ENCODE measurements at regions not wholly inside any gene's neighbourhood (a gene's known extent, or its start where the extent isn't known, plus 50 kb on each side); places are given as distances from the start of the nearest gene placed in this dataset.

DNA sequence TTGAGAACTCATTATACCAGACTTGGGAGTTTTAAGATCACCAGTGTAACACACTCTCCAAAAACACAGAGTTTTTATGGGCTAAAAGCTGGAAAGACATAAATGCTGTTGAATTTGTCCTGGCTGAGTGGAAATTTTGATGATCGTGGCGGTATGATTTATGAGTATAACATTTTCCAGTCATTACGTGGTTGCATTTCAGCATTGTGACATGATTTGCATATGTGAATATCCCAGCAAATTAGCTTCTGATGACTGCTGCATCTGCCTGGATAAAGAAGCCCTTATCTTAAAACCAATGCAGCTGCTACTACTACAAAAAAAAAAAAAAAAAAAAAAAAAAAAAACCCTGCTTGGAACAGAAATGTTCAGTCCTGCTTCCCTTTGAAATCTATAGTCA is 850.9 kb downstream of the TFAP2A start:
- FAIRE-seq: no peak

DNA sequence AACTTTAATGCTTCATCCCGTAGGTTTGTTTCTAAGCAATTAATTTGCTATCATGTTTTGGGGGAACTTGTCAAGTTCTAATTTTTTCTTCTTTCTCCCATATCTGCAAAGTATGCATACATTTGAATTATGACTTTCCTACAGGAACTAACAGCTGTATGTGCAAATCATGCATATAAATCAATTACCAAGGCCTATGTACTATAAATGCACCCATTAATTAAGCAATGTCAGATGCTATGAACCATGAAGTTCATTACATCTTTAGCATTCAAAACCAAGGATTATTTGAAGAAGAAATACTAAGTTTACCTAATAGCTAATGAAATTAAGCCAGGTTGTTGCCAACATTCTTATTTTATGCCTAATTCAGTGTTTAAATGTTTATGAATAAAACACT is 851.3 kb downstream of the TFAP2A start:
- no peak for FAIRE-seq

DNA sequence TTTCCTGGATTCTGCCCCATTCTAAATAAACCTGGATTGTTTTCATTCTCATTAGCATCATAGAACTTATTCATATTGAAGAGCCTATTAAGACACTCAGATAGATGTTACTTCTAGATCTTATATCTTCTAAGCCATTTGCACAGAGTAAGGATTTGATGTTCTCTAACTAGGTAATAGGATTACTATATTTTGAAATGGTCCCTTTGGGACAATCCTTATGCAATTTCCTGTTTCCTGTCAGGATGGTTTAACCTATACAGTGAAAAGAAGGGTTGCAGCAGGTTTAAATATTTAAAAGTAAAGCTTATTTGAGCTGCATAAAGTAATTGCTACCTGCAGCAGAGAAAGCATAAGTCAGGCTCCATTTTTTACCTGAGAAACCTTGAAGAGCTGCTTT is 860.1 kb downstream of the TFAP2A start:
- no peak for FAIRE-seq

DNA sequence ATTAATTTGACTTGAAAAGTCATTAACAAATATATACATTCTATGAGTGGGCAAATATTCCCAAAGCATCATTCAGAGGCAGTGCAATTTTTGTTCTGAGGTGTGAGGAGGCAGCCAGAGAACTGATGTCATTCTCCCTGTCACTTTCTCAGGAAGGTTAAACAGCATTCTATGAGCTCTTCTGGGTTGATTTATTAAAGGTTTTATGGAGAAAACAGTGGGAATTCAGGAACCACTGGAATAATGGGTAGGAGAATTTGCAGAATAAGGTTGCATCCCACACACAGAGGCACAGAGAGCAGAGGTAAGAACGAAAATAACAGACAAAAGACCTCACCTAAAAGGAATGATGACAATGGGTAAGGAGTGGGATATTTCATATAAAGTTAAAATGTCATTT is 860.6 kb downstream of the TFAP2A start:
- no peak for FAIRE-seq

DNA sequence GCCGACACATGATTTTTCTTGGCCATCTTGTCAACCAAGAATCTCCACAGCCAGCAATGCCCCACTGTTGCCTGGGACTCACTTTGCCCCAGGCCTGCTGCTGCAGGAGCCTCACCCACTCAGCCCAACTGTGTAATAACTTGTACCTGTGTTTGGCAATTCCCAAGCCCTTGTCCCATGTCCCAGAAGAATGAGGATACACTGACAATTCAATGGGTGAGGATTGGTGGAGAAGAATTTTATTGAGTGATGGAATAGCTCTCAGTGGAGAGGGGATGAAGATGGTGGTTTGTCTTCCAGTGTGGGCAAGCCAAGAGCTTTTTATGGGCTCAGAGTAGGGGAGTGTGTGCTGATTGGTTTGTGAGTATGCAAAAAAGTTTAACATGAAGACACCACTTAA is 861.9 kb downstream of the TFAP2A start:
- no peak for FAIRE-seq

DNA sequence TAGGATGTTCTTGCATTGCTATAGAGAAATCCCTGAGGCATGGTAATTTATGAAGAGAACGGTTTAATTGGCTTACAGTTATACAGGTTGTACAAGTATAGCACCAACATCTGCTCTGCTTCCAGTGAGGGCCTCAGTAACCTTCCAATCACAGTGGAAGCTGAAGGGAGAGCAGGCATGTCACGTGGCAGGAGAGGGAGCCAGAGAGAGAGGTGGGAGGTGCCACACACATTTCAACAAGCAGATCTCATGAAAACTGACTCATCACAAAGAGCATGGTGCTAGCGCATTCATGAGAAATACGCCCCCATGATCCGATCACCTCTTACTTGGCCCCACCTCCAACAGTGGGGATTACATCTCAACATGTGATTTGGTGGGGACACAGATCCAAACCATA is 871.2 kb downstream of the TFAP2A start:
- FAIRE-seq: no peak

DNA sequence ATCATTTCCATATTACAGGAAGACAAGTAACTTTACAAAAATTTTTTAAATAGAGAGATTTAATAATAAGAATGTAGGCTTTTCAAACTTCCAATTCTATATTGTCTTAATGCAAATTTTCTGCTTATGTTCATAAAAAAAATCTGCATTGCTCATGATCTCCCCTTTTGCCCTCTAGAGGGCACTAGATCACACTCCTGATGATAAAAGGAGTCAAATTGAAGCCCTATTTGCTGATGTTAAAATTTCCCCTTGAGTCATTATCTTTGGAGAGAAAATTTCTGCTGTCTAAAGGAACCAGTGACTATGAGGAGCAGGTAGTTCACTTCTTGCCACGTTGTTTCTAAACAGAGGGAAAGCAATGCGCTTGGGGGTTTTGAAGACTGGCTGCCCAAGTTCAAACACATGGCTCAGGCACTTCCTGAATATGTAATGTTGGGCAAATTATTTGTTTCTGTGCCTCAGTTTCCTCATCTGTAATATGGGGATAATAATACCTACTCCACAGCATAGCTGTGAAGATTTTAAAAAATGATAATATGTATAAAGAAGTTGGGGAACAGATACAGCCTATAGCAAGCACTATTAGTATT is 874.2 kb downstream of the TFAP2A start:
- peak; percentile 83 for FAIRE-seq

DNA sequence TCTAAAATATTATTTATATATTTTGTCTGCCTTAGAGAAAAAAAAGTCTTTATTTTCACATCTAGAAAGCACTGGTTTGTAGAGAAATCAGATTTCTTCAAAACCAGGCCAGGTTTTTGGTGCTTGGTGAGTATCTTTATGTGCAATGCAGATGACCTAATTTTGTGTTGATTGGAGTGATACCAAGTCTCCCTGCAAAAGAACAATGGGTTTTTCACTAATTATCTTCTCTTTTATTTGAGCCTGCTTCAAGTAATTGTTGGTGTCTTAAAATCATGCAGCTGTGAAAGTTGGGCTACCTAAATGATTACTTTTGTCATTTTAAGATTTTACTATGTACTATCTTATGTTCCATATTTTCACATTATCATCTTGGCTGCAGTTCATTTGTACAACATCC is 874.7 kb downstream of the TFAP2A start:
- FAIRE-seq: no peak

DNA sequence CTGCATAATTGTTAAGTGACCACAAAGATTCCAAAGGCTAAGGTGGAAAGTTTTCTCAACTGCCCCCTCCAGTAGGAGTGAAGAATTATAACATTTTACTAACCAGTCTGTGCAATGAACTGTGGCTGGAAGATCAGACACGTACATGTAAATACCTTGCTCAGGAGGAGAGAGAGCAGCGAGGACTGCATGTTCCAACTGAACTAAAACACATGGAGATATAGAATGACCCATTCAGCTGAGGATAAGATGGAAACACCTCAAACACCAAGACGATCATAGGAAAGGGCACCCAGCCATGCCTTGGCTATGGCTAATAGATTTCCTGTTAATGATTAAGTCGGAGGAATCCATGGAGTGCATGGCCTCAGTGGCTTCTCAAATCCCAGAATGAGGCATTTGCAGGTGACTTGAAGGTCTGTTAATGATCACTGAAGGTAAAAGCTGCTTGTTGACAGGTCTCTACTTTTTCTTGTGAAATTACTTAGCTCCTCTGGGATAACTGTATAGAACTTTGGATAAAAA is 875.6 kb downstream of the TFAP2A start:
- no peak for FAIRE-seq

DNA sequence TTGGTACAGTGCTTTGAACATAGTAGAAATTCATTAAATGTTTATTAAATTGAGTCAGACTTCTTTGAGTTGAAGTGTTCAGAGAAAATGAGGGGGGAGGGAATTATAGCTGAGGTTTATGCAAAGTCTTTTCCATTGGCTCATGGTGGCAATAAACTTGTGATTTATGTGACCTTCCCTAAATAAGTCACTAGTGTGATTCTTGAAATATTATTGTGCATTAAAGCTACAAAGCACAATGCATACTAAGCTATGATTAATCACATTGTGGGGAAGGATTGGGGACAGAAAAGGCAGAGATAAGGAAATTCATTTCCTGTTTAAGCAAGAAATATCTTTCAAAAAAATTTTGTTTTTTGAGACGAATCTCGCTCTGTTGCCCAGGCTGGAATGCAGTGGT is 877.5 kb downstream of the TFAP2A start:
- no peak for FAIRE-seq

DNA sequence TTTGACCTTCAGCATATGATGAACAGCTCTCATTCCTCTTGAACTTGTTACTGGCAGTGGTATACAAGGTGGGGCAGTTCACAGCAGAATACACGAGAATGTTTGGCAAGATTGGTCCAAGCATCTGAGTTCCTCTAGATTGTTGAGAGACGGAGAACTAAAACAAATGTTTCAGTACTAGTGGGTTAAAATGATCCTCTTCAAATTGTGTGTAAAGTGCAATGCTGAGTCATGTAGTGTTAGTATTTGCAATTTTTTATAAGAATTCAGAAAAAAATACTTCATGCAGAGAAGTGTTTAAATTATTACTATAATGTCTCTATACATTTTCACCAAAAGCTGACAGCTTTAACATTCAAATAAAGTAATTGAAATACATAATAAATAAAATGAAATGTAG is 879.8 kb downstream of the TFAP2A start:
- FAIRE-seq: no peak

DNA sequence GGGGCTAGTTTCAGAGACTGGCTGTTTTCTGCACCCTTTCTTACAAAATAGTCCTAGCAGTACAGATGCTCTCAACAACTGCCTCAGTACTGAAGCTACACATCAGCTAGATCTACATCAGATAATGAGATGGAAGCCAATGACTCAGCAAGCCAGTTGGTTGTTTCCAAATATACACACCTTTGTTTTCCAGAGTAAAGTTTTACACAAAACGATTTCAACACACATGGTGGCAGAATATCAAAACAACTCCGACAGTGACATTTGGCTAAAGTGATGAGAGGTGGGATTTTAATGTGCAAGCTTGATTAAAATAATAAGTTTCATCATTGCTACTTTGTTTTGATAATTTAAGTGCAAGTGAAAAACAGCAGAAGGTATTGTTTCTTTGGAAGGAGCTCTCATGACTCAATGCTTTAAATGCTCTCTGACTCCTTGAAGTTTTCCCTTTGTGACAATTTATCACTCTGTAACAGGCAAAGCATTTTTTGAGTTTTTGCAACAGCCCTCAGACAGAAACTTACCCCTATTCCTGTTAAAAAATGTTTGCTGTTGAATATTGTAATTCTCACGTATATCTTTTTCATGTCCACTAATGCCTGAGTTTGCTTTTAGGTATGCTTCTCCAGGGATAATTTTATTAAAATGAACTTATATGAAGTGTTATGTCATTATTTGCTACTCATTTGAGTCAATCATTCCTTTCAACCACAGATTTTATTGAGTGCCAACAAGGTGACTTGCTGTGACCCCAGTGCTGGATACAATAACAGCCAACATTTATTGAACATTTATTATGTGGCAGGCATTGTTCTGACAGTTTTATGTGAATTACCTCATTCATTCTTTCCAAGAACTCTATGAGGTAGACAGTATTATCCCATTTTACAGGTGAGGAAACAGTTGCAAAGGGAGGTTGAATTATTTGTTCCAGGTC is 882.0 kb downstream of the TFAP2A start:
- FAIRE-seq: no peak

DNA sequence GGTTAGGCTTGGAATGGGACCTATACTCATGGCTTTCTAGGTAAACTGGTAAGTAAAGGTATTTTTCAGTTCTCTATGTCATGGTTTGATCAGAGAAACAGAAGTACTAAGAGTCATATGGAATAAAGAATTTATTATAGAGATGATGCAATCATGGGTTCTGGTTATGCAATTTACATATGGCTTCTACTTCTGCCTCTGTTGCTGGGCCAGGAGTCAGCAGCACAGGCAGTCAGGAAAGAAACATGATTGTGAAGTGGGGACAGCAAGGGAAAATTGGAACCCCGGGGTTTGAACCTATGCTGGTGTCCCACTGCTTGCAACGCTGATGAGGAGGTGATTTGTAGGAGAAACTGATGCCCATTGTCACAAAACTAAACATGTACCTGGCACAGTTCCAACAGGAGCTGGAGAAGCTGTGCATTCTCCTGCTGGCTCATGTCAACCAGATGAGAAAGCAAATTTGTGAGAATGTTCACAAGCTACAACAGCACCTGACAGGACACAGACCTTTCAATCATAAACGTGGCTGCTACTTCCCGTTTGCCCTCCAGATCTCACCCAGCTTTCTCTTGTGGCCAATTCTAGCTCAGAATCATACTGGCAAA is 887.1 kb downstream of the TFAP2A start:
- no peak for FAIRE-seq

DNA sequence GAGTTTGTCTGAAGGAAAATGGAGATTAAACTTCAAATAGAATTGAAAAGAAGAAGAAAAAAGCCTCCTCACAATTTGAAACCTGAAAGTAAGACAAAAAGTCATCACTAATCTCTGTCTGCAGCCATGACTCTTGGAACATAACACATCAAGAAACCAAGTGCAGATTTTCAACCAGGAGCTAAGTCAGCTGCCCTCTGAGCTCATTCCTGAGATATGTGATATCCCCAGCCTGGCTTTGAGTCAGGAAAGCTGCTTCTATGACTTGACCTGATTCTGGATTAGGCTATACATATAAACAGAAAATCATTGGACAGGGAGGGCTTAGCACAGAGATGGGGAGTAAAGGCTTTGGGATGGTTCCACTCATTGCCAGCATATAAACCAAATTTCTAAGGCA is 891.4 kb downstream of the TFAP2A start:
- FAIRE-seq: no peak

DNA sequence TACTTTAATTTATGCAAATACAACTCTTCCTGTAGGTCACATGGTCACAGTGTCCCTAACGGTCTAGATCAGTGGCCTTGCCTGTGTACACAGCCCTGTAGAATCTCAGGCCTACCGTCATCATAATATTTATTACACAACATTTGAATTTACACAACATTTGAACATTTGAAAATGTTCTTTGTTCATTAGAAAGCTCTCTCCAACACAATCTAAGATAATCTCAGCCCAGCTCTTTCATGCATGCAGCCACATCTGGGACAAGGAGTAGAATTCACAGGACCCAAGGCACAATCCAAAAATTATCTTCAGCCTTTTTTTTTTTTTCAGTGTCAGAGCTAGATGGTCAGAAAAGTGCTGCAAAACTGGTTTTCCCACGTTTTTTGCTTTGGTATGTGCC is 892.8 kb downstream of the TFAP2A start:
- FAIRE-seq: no peak

DNA sequence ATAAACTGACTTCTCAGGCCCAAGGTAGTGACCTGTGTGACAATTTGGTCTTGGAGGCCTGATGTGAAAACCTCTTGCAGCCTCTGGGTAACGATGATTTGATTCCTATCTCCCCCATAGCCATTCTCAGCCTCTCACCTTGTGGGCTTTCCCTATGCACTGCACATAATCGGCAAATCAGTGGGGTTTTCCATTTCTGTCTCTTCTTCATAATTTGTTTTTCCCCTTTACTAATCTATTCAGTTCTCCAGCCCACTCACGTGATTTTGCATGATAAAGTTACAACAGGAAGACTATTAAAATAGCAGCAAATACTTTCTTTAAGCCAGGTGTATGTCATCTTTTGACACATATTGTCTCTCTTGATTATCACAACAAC is 893.7 kb downstream of the TFAP2A start:
- no peak for FAIRE-seq

DNA sequence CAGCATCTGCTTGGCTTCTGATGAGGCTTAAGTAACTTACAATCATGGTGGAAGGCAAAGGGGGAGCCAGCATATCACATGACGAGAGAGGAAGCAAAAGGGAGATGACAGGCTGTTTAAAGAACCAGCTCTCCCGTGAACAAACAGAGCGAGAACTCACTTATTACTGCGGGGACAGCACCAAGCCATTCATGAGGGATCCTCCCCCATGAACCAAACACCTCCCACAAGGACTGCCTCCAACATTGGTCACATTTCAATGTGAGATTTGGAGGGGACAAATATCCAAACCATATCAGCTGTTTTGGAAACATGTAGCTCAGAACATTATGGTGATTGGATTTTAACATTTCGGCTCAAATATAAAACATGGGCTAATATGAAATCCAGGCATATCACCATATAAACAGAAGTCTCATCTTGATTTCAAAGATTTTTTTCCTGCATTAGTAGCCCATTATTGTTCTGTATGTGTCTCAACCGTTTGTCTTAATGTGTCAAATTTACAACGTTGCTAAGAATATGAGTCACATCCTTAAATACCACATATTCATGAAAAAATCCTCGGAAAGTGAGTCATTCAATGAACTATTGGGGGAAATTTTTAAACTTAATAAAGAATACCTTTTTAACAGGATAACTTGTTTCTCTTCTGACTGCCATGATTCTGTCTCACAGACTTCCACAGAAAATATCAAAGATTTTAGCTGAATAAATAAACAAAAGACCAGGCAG is 894.3 kb downstream of the TFAP2A start:
- FAIRE-seq: no peak

DNA sequence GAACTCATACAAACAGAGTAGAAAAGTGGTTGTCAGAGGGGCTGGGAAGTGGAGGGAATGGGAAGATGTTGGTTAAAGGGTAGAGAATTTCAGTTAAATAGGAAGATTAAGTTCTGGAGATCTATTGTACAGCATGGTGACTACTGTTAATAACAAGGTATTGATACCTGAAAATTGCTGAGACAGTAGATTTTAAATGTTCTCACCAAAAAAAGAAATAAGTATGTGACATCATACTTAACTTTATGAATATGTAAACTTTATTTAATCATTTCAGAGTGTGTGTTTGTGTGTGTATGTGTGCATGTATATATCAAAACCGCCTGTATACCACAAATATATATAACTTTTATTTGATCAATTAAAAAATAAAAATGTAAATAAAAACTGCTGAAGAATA is 896.4 kb downstream of the TFAP2A start:
- no peak for FAIRE-seq

DNA sequence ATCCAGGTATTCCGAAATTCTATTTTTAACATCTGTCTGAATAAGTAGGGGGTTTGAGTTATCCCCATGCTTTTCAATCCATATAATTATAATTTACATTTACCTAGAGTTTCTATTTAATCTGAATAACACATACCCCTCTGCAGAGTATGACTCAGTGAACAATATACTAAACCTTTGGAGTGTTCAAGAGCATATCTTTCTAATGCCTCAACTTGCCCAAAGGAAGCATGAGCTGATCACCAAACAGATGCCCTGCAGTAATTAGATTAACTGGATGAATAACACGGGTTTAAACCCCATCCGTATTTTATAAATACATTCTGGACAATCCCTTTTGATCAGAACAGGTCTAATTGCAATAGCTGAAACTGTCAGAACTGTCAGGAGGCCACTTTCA is 897.1 kb downstream of the TFAP2A start:
- no peak for FAIRE-seq

DNA sequence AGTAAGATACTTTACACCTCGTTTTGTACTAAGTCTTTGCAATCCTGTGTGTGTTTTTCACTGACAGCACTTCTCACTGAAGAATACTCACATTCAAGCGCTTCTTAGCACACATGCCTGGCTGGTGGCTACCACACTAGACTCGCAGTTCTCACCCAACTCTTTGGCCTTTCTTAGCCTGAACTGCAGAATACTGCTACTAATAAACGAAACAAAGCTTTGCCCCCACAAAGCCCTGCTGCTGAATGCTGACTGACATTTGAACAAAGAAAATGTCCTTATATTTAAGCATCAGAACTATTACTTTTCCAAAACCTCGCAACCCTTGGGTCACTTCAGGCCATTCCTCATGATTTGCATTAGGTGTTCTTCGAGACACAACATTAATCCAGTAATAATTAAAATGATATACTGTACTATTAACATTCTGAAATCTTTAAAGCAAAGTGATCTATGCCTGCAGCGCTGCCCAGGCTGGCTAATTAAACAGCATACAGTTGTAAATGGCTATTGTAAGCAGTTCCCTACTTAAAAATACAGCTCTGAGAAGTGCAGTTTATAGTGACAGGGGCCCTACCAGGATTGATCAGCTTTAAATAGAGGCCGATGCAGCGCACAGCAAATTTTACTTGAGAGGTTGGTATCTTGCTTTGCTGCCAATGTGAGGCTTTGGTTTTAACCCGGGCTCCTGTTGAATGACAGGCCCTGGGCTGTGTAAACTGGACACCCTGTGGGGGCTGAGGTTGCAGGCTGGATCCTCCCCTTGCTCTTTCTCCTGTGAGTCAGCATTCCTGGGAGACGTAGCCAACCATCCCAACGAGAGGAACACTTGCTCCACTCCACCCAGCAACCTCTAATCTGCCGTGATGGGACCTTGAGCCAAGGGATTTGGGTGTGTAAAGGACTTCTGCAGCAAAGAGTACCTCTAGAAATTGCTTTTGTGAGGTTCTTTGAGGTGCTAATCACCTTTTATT is 899.0 kb downstream of the TFAP2A start:
- no peak for FAIRE-seq

DNA sequence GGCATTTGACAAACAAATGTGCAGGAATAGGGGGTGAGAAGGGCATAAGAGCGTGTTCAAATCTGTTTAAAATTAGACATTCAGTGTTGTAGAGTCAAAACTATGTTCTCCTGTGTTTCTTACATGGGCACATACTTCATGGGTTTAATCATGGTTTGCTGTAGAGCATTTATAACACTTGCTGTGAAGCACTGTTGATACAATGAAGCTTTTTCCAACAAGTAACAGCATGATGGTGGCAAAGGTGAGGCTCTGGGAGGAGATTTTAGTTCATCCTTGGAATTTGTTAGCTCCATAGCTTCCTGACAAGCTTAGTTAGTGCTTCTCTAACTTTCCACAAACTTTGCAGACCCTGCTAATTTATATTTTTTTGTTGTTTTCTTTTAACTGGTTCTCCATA is 900.7 kb downstream of the TFAP2A start:
- FAIRE-seq: no peak

DNA sequence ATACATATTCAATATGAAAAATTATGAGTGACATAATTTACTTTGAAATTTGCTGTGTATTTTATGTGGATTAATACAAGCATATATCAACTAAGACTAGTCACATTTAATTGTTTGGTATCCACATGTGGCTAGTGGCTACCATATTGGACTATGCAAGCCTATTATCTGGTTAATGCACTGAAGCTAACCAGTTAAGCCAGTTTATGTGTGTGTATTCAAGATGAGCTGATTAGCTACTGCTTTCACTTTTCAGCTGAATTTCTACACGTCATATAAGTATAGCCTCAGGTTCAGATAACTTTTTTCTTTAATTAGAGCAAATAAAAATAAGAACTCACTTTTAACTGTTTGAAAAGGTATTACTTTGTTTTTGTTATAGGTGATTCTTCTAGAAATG is 903.7 kb downstream of the TFAP2A start:
- no peak for FAIRE-seq

Data from A204.1 (cell line).